Spleen (tissue), 3 donors: ENCODE measurements at regions not wholly inside any gene's neighbourhood (a gene's known extent, or its start where the extent isn't known, plus 50 kb on each side); places are given as distances from the start of the nearest gene placed in this dataset.
"Not testable (repeated sequence)": the region's sequence is repeated elsewhere in the genome, so short reads cannot be mapped to it uniquely, and the experiment has no call there.

Source experiments
- POLR2A ChIP-seq, 3 donors: fragments of 450-650 bp; IDR thresholded peaks; one replicate each; pipeline ENCODE4 v1.5.1; 2017; ENCODE audit warnings: antibody characterized with exemption in 3 of 3, mild to moderate bottlenecking in 1 of 3
- POLR2AphosphoS5 ChIP-seq, 3 donors: sonication (generic); formaldehyde crosslinking; IDR thresholded peaks; one replicate each; pipeline ENCODE4 v1.5.1; 2017; ENCODE audit warnings: antibody characterized with exemption in 3 of 3

- TF ChIP-seq POLR2AphosphoS5, POLR2A (IDR thresholded peaks at IDR 0.05): not testable (repeated sequence)
These were observed 136.3 kb upstream of the AKAP13 start for GRCh38 chr15:85244056-85244455.
